ENCODE measurements at regions not wholly inside any gene's neighbourhood (a gene's known extent, or its start where the extent isn't known, plus 50 kb on each side); places are given as distances from the start of the nearest gene placed in this dataset.
"Not testable (repeated sequence)": the region's sequence is repeated elsewhere in the genome, so short reads cannot be mapped to it uniquely, and the experiment has no call there.

- Histone ChIP-seq H2AK9ac (replicated peaks; ENCODE audit: low read depth, low read length, poor library complexity) (no peak overlapping the region), H2AFZ (replicated peaks; ENCODE audit: low read length, poor library complexity) (no peak overlapping the region), H3K36me3 (ENCODE audit: control insufficient read depth, insufficient read depth, low read length) (no peaks in the 10 kb centered on the region), H3K18ac (ENCODE audit: low read depth, low read length) (no peak overlapping the region), H3K27ac (ENCODE audit: insufficient read depth, low read length) (no peak overlapping the region), H3K27me3 (ENCODE audit: control insufficient read depth, insufficient read depth, low read length) (no peaks in the 10 kb centered on the region), H2BK15ac (ENCODE audit: low read depth, low read length) (no peak overlapping the region), H2BK120ac (ENCODE audit: low read depth, low read length) (no peak overlapping the region), H4K20me1 (ENCODE audit: insufficient read depth, low read length) (no peaks in the 10 kb centered on the region), H3K23ac (ENCODE audit: low read depth, low read length) (no peak overlapping the region), H3K79me1 (ENCODE audit: low read depth in 1 of 2, low read length in 2 of 2) (no peaks in the 10 kb centered on the region), H4K8ac (ENCODE audit: low read depth in 2 of 2, low read length in 2 of 2) (no peak overlapping the region), H3K4me2 (ENCODE audit: low read depth, low read length) (no peak overlapping the region), H4K5ac (ENCODE audit: low read depth, low read length) (no peak overlapping the region), H2BK5ac (ENCODE audit: low read depth, low read length, poor library complexity, severe bottlenecking) (no peak overlapping the region), H3K4me3 (ENCODE audit: insufficient read depth, low read depth, low read length) (no peak overlapping the region), H3K9ac (ENCODE audit: low read depth, low read length) (no peak overlapping the region), H3K4me1 (ENCODE audit: control insufficient read depth, insufficient read depth, low read length) (no peaks in the 10 kb centered on the region), H3K14ac (replicated peaks; ENCODE audit: low read depth, low read length) (no peak overlapping the region), H3K4ac (ENCODE audit: low read depth, low read length) (no peak overlapping the region), H3K9me1 (ENCODE audit: insufficient read depth, low read length) (no peaks in the 10 kb centered on the region), H4K91ac (ENCODE audit: insufficient read depth, low read depth, low read length) (no peak overlapping the region), H2AK5ac (ENCODE audit: low read depth, low read length) (no peak overlapping the region), H2BK20ac (ENCODE audit: low read depth, low read length) (no peak overlapping the region), H3K56ac (ENCODE audit: extremely low read depth, insufficient read depth, low read length) (no peak overlapping the region), H3K9me3 (ENCODE audit: control insufficient read depth, insufficient read depth, low read length) (no peaks in the 10 kb centered on the region)
- CTCF ChIA-PET = no interaction called here
- intact Hi-C loops (cut with micrococcal nuclease) = no loop called here
- in situ Hi-C loops (cut with MboI; ENCODE audit: low sequenced_read_pairs) = no loop called here
- DNase-seq (no peak), ATAC-seq (ENCODE audit: low read depth) (no peak)
- no peak for TF ChIP-seq BHLHE40 (IDR thresholded peaks at IDR 0.05; ENCODE audit: low read depth, low read length)
- TF ChIP-seq MAZ (IDR thresholded peaks at IDR 0.05; ENCODE audit: borderline replicate concordance, low read depth, low read length) = no peak
- TF ChIP-seq POLR2A (IDR thresholded peaks at IDR 0.05; ENCODE audit: low read depth, low read length) = no peak
- dilution Hi-C loops (cut with HindIII; ENCODE audit: low sequenced_read_pairs, unreplicated experiment) = no loop called here
- no TSS peak for BruUV-seq (replicated peaks)
- POLR2A ChIA-PET (ENCODE audit: unreplicated experiment) = no interaction called here
Observed at GRCh38 chr7:113582471-113582870, 336.3 kb downstream of the PPP1R3A start.

DNA sequence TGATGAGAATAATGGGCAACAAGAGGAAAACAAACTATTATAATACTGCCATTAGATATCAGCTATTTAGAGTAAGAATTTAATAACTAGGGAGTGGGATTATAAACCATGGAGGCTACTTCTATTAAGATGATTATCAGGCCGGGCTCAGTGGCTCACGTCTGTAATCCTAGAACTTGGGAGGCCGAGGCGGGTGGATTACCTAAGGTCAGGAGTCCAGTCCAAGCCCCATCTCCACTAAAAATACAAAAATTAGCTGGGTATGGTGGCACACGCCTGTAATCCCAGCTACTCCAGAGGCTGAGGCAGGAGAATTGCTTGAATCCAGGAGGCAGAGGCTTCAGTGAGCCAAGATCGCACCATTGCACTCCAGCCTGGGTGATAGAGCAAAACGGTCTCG, 355.6 kb downstream of the PPP1R3A start:
- H4K8ac ChIP-seq (ENCODE audit: low read depth in 2 of 2, low read length in 2 of 2); H3K4ac ChIP-seq (ENCODE audit: low read depth, low read length); BruUV-seq (replicated peaks); H3K9ac ChIP-seq (ENCODE audit: low read depth, low read length); H4K20me1 ChIP-seq (ENCODE audit: insufficient read depth, low read length); H3K27me3 ChIP-seq (ENCODE audit: control insufficient read depth, insufficient read depth, low read length); H3K27ac ChIP-seq (ENCODE audit: insufficient read depth, low read length); dilution Hi-C loops (cut with HindIII; ENCODE audit: low sequenced_read_pairs, unreplicated experiment); H2AK9ac ChIP-seq (replicated peaks; ENCODE audit: low read depth, low read length, poor library complexity); H2BK20ac ChIP-seq (ENCODE audit: low read depth, low read length); H2BK120ac ChIP-seq (ENCODE audit: low read depth, low read length); H3K4me3 ChIP-seq (ENCODE audit: insufficient read depth, low read depth, low read length); H2AFZ ChIP-seq (replicated peaks; ENCODE audit: low read length, poor library complexity); intact Hi-C loops (cut with micrococcal nuclease); H4K91ac ChIP-seq (ENCODE audit: insufficient read depth, low read depth, low read length); H3K4me2 ChIP-seq (ENCODE audit: low read depth, low read length); H3K9me1 ChIP-seq (ENCODE audit: insufficient read depth, low read length); H2AK5ac ChIP-seq (ENCODE audit: low read depth, low read length); H2BK5ac ChIP-seq (ENCODE audit: low read depth, low read length, poor library complexity, severe bottlenecking); H3K4me1 ChIP-seq (ENCODE audit: control insufficient read depth, insufficient read depth, low read length); H3K18ac ChIP-seq (ENCODE audit: low read depth, low read length); H3K23ac ChIP-seq (ENCODE audit: low read depth, low read length); H3K56ac ChIP-seq (ENCODE audit: extremely low read depth, insufficient read depth, low read length); POLR2A ChIA-PET (ENCODE audit: unreplicated experiment); H4K5ac ChIP-seq (ENCODE audit: low read depth, low read length); H2BK15ac ChIP-seq (ENCODE audit: low read depth, low read length); H3K14ac ChIP-seq (replicated peaks; ENCODE audit: low read depth, low read length); ATAC-seq (ENCODE audit: low read depth); H3K36me3 ChIP-seq (ENCODE audit: control insufficient read depth, insufficient read depth, low read length); DNase-seq; H3K9me3 ChIP-seq (ENCODE audit: control insufficient read depth, insufficient read depth, low read length); H3K79me1 ChIP-seq (ENCODE audit: low read depth in 1 of 2, low read length in 2 of 2); in situ Hi-C loops (cut with MboI; ENCODE audit: low sequenced_read_pairs); CTCF ChIA-PET: not testable (repeated sequence)
- no CpG with 5 or more reads among the region's 8 CpGs for WGBS, 2 experiments (ENCODE audit: extremely low coverage in 2 of 2, insufficient read length in 1 of 2)

Measured in IMR-90 (cell line).